AG04450 (cell line): ENCODE measurements at regions not wholly inside any gene's neighbourhood (a gene's known extent, or its start where the extent isn't known, plus 50 kb on each side); places are given as distances from the start of the nearest gene placed in this dataset.

Experiments used
- CTCF ChIA-PET: fragments of 300-600, 350-600 bp; formaldehyde crosslinking; extraction: SDS; loops from one replicate; lab custom pipeline; 2022; ENCODE audit warnings: antibody characterized with exemption, inconsistent platforms; lab: Charles Lee
- POLR2A ChIA-PET: fragments of 350-600 bp; formaldehyde crosslinking; extraction: SDS; loops from one replicate; lab custom pipeline; 2021; ENCODE audit warnings: antibody characterized with exemption, inconsistent platforms; lab: Yijun Ruan, JAX
- DNase-seq: peaks from one replicate; pipeline ENCODE4 v3.0.0-alpha.2; 2011; ENCODE audit warnings: low read depth, low spot score
- H3K27ac ChIP-seq: one replicate; pipeline ENCODE4 v1.5.1; 2012; ENCODE audit warnings: low read depth, low read length, control low read depth
- H3K27me3 ChIP-seq: one replicate; pipeline ENCODE4 v1.6.0; 2012; ENCODE audit warnings: low read length; ENCODE audit not compliant: control insufficient read depth, insufficient read depth
- H3K4me3 ChIP-seq: 2 replicates; pipeline ENCODE4 v1.5.1; 2011; ENCODE audit warnings: mild to moderate bottlenecking, low read depth, low read length, control low read depth
- H3K9me3 ChIP-seq: 2 replicates; pipeline ENCODE4 v1.5.1; 2012; ENCODE audit warnings: low read length; ENCODE audit not compliant: control insufficient read depth, insufficient read depth
- CTCF ChIP-seq: IDR thresholded peaks from 2 replicates; pipeline ENCODE4 v1.5.1; 2011; ENCODE audit warnings: low read depth, low read length, control low read depth, inconsistent platforms

DNA sequence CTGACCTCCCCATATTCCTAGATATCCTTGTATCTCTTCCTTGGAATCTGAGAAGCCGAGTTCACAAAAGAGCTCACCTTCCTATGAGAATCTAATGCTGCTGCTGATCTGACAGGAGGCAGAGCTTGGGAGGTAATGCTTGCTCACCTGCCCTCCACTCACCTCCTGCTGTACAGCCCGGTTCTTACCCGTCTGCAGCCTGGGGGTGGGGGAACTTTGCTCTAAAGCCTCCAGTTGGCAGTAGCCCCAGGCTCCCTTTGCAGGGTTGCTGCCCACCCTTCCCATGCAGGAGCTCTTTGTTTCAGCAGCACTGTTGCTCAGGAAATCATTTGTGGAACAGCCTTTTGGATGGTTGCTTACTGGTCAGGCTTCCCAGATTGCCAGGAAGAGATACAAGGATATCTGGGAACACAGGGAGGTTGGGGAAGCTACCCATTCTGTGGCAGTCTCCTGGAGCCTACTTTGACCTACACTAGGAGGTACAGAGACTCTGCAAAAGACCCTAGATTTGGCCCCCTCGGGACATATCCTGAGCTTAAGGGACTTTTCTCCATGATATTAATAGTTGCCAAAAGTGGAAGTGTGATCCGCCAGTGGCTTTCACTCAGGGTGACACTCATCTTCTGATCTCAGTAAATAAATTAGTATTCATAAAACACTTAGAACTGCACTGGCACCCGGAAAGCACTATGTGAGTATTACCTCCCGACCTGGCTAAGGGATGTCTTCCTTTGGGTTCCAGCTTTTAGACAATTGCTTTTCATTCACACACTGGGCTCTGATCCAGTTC, 363.7 kb upstream of the PODXL start:
- POLR2A ChIA-PET, result no interaction called here

GRCh38 chr7:131911112-131911511, 354.7 kb upstream of the PODXL start:
- Histone ChIP-seq H3K27me3 (peaks cover 8% of the 10 kb centered on the region), H3K9me3 (no peaks in the 10 kb centered on the region; the same call in none of the 2 replicates), H3K4me3 (no peak overlapping the region), H3K27ac (no peak overlapping the region)
- no peak for DNase-seq
- ChIA-PET POLR2A (no interaction called here), CTCF (no interaction called here)
- TF ChIP-seq CTCF, result no peak

More for the DNA sequence above, 363.7 kb upstream of the PODXL start:
- CTCF ChIA-PET, result interaction anchor here (0.6 kb wide), 1 partner anchor 61 kb away, joined by 4 read pairs; no protein-coding TSS in a partner anchor
- DNase-seq, result no peak
- H3K27ac ChIP-seq, result no peak overlapping the region
- no peak overlapping the region for H3K4me3 ChIP-seq
- H3K27me3 ChIP-seq, result no peaks in the 10 kb centered on the region
- TF ChIP-seq CTCF, result no peak
- H3K9me3 ChIP-seq, result no peaks in the 10 kb centered on the region

GRCh38 chr7:131909151-131909768, 352.8 kb upstream of the PODXL start:
- no peak overlapping the region for H3K27ac ChIP-seq
- no peak for DNase-seq
- POLR2A ChIA-PET, result no interaction called here
- CTCF ChIA-PET, result interaction anchor here (1.8 kb wide), 1 partner anchor 36 kb away, joined by 5 read pairs; no protein-coding TSS in a partner anchor
- peaks cover 8% of the 10 kb centered on the region for H3K27me3 ChIP-seq
- no peak for TF ChIP-seq CTCF
- no peaks in the 10 kb centered on the region; the same call in none of the 2 replicates for H3K9me3 ChIP-seq
- no peak overlapping the region for H3K4me3 ChIP-seq

- Histone ChIP-seq H3K27ac (no peak overlapping the region), H3K9me3 (no peaks in the 10 kb centered on the region; the same call in none of the 2 replicates), H3K27me3 (peaks cover 8% of the 10 kb centered on the region), H3K4me3 (no peak overlapping the region)
- DNase-seq, result no peak
- POLR2A ChIA-PET, result no interaction called here
- CTCF ChIA-PET, result interaction anchor here (1.6 to 1.8 kb wide), 3 partner anchors 37 to 51 kb away, joined by 4 to 5 read pairs (median 5); no protein-coding TSS in a partner anchor
- TF ChIP-seq CTCF, result no peak
Observed at GRCh38 chr7:131908714-131909113, 352.3 kb upstream of the PODXL start.
